Neural cell (in vitro differentiated cells): ENCODE measurements at regions not wholly inside any gene's neighbourhood (a gene's known extent, or its start where the extent isn't known, plus 50 kb on each side); places are given as distances from the start of the nearest gene placed in this dataset.

ENCODE experiments used
- H2AFZ ChIP-seq: fragments of 200-600, 300-800 bp; sonication (generic), shearing (Covaris generic); 2 replicates; pipeline ENCODE4 v1.6.0; 2014; ENCODE audit warnings: low read depth, mild to moderate bottlenecking, antibody characterized with exemption, low read length, moderate library complexity
- H3F3A ChIP-seq: fragments of 200-600 bp; shearing (Covaris generic); 2 replicates; pipeline ENCODE4 v1.6.1; 2016; ENCODE audit warnings: mild to moderate bottlenecking, moderate library complexity, mixed read lengths, antibody characterized with exemption, low read length; ENCODE audit not compliant: insufficient read depth, poor library complexity, severe bottlenecking
- H3K27ac ChIP-seq: fragments of 200-600, 300-800 bp; sonication (generic), shearing (Covaris generic); 2 replicates; pipeline ENCODE4 v1.5.1; 2014; ENCODE audit warnings: mild to moderate bottlenecking, low read length, moderate library complexity
- H3K27me3 ChIP-seq: fragments of 300-800, 200-600 bp; sonication (generic), shearing (Covaris generic); 2 replicates; pipeline ENCODE4 v1.6.0; 2014; ENCODE audit warnings: mild to moderate bottlenecking, low read depth, low read length, moderate library complexity; ENCODE audit not compliant: insufficient read depth
- H3K36me3 ChIP-seq: fragments of 300-800, 200-600 bp; sonication (generic), shearing (Covaris generic); 2 replicates; pipeline ENCODE4 v1.5.1; 2014; ENCODE audit warnings: mild to moderate bottlenecking, antibody characterized with exemption, low read length, moderate library complexity; ENCODE audit not compliant: insufficient read depth
- H3K4me2 ChIP-seq: fragments of 300-800, 200-600 bp; sonication (generic), shearing (Covaris generic); 2 replicates; pipeline ENCODE4 v1.6.0; 2014; ENCODE audit warnings: mild to moderate bottlenecking, low read length
- H3K4me3 ChIP-seq: fragments of 300-800, 200-600 bp; sonication (generic), shearing (Covaris generic); 2 replicates; pipeline ENCODE4 v1.5.1; 2014; ENCODE audit warnings: mild to moderate bottlenecking, low read length, moderate library complexity
- H3K79me2 ChIP-seq: fragments of 200-600 bp; shearing (Covaris generic); replicated peaks from 2 replicates; pipeline ENCODE4 v1.6.0; 2014; ENCODE audit warnings: mild to moderate bottlenecking, low read length, moderate library complexity; ENCODE audit not compliant: insufficient read depth
- H3K9ac ChIP-seq: fragments of 300-800, 200-600 bp; sonication (generic), shearing (Covaris generic); 2 replicates; pipeline ENCODE4 v1.6.1; 2016; ENCODE audit warnings: mild to moderate bottlenecking, low read length, mixed read lengths
- H3K9me2 ChIP-seq: fragments of 200-600 bp; shearing (Covaris generic); 2 replicates; pipeline ENCODE4 v1.6.1; 2016; ENCODE audit warnings: mild to moderate bottlenecking, low read length, mixed read lengths; ENCODE audit not compliant: insufficient read depth
- H3K9me3 ChIP-seq: fragments of 200-600, 300-800 bp; sonication (generic), shearing (Covaris generic); 2 replicates; pipeline ENCODE4 v1.6.1; 2016; ENCODE audit warnings: mild to moderate bottlenecking, mixed run types, low read length, moderate library complexity, mixed read lengths
- H4K20me1 ChIP-seq: fragments of 200-600 bp; shearing (Covaris generic); 2 replicates; pipeline ENCODE4 v1.6.1; 2016; ENCODE audit warnings: mild to moderate bottlenecking, mixed run types; ENCODE audit not compliant: insufficient read depth
- EP300 ChIP-seq: fragments of 450-650 bp; conservative IDR thresholded peaks from 2 replicates; pipeline ENCODE4 v1.6.1; 2014; ENCODE audit warnings: antibody characterized with exemption, mild to moderate bottlenecking, moderate library complexity; ENCODE audit not compliant: poor library complexity, severe bottlenecking
- EZH2 ChIP-seq: fragments of 200-600, 300-800 bp; shearing (Covaris generic), sonication (generic); IDR thresholded peaks from 2 replicates; pipeline ENCODE4 v1.6.1; 2014; ENCODE audit warnings: antibody characterized with exemption, low read length, borderline replicate concordance, mild to moderate bottlenecking; ENCODE audit not compliant: insufficient read depth, poor library complexity, severe bottlenecking
- MXI1 ChIP-seq: fragments of 450-650 bp; conservative IDR thresholded peaks from 2 replicates; pipeline ENCODE4 v1.6.1; 2014; ENCODE audit warnings: antibody characterized with exemption, mild to moderate bottlenecking; ENCODE audit not compliant: poor library complexity, severe bottlenecking
- POLR2AphosphoS5 ChIP-seq: IDR thresholded peaks from 2 replicates; pipeline ENCODE4 v1.6.1; 2012
- RAD21 ChIP-seq: fragments of 450-650 bp; conservative IDR thresholded peaks from 2 replicates; pipeline ENCODE4 v1.6.1; 2014; ENCODE audit warnings: antibody characterized with exemption, mild to moderate bottlenecking, moderate library complexity
- SMC3 ChIP-seq: fragments of 450-650 bp; conservative IDR thresholded peaks from 2 replicates; pipeline ENCODE4 v1.6.1; 2014; ENCODE audit warnings: antibody characterized with exemption, mild to moderate bottlenecking, moderate library complexity; ENCODE audit not compliant: poor library complexity
- TAF1 ChIP-seq: IDR thresholded peaks from 2 replicates; pipeline ENCODE4 v1.6.1; 2012; ENCODE audit warnings: low read depth
- TF ChIP-seq, protein P1 (sequence below): fragments of 450-650 bp; IDR thresholded peaks from 2 replicates; pipeline ENCODE4 v1.5.1; 2014; ENCODE audit warnings: antibody characterized with exemption, mild to moderate bottlenecking, moderate library complexity; ENCODE audit not compliant: poor library complexity, severe bottlenecking
- TF ChIP-seq, protein P2 (sequence below): IDR thresholded peaks from 2 replicates; pipeline ENCODE4 v1.6.1; 2012; ENCODE audit warnings: borderline replicate concordance

- no peaks in the 10 kb centered on the region for H3F3A ChIP-seq
- no peak overlapping the region for H3K27ac ChIP-seq
- no peak overlapping the region for H3K9ac ChIP-seq
- no peaks in the 10 kb centered on the region for H3K27me3 ChIP-seq
- H3K4me2 ChIP-seq: no peak overlapping the region
- no peaks in the 10 kb centered on the region for H4K20me1 ChIP-seq
- H3K9me3 ChIP-seq: no peaks in the 10 kb centered on the region
- H3K79me2 ChIP-seq: no peaks in the 10 kb centered on the region
- no peaks in the 10 kb centered on the region for H3K36me3 ChIP-seq
- no peak overlapping the region for H2AFZ ChIP-seq
- no peak overlapping the region for H3K4me3 ChIP-seq
- TF ChIP-seq MXI1: no peak
- TF ChIP-seq EP300: no peak
- TF ChIP-seq RAD21: no peak
- TF ChIP-seq SMC3: no peak
- no peak for TF ChIP-seq TAF1
- TF ChIP-seq EZH2: no peak
- TF ChIP-seq, protein P1, sequence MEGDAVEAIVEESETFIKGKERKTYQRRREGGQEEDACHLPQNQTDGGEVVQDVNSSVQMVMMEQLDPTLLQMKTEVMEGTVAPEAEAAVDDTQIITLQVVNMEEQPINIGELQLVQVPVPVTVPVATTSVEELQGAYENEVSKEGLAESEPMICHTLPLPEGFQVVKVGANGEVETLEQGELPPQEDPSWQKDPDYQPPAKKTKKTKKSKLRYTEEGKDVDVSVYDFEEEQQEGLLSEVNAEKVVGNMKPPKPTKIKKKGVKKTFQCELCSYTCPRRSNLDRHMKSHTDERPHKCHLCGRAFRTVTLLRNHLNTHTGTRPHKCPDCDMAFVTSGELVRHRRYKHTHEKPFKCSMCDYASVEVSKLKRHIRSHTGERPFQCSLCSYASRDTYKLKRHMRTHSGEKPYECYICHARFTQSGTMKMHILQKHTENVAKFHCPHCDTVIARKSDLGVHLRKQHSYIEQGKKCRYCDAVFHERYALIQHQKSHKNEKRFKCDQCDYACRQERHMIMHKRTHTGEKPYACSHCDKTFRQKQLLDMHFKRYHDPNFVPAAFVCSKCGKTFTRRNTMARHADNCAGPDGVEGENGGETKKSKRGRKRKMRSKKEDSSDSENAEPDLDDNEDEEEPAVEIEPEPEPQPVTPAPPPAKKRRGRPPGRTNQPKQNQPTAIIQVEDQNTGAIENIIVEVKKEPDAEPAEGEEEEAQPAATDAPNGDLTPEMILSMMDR: no peak
- TF ChIP-seq, protein P2, sequence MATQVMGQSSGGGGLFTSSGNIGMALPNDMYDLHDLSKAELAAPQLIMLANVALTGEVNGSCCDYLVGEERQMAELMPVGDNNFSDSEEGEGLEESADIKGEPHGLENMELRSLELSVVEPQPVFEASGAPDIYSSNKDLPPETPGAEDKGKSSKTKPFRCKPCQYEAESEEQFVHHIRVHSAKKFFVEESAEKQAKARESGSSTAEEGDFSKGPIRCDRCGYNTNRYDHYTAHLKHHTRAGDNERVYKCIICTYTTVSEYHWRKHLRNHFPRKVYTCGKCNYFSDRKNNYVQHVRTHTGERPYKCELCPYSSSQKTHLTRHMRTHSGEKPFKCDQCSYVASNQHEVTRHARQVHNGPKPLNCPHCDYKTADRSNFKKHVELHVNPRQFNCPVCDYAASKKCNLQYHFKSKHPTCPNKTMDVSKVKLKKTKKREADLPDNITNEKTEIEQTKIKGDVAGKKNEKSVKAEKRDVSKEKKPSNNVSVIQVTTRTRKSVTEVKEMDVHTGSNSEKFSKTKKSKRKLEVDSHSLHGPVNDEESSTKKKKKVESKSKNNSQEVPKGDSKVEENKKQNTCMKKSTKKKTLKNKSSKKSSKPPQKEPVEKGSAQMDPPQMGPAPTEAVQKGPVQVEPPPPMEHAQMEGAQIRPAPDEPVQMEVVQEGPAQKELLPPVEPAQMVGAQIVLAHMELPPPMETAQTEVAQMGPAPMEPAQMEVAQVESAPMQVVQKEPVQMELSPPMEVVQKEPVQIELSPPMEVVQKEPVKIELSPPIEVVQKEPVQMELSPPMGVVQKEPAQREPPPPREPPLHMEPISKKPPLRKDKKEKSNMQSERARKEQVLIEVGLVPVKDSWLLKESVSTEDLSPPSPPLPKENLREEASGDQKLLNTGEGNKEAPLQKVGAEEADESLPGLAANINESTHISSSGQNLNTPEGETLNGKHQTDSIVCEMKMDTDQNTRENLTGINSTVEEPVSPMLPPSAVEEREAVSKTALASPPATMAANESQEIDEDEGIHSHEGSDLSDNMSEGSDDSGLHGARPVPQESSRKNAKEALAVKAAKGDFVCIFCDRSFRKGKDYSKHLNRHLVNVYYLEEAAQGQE: no peak
- no peak for TF ChIP-seq POLR2AphosphoS5
- no peaks in the 10 kb centered on the region for H3K9me2 ChIP-seq
Observed at GRCh38 chr4:24703298-24703697, 92.1 kb upstream of the SOD3 start.

- Histone ChIP-seq H3K4me2 (no peak overlapping the region), H4K20me1 (no peaks in the 10 kb centered on the region), H2AFZ (no peak overlapping the region), H3F3A (no peaks in the 10 kb centered on the region), H3K79me2 (no peaks in the 10 kb centered on the region), H3K36me3 (no peaks in the 10 kb centered on the region), H3K27ac (no peak overlapping the region), H3K27me3 (no peaks in the 10 kb centered on the region), H3K9me3 (no peaks in the 10 kb centered on the region), H3K9ac (no peak overlapping the region), H3K4me3 (no peak overlapping the region), H3K9me2 (no peaks in the 10 kb centered on the region)
- TF ChIP-seq, protein P1: no peak
- TF ChIP-seq MXI1 (no peak), TAF1 (no peak), EZH2 (no peak), RAD21 (no peak), POLR2AphosphoS5 (no peak), SMC3 (no peak), EP300 (no peak)
- TF ChIP-seq, protein P2: no peak
Observed at GRCh38 chr4:24704149-24704548, 91.2 kb upstream of the SOD3 start.
